ENCODE measurements at regions not wholly inside any gene's neighbourhood (a gene's known extent, or its start where the extent isn't known, plus 50 kb on each side); places are given as distances from the start of the nearest gene placed in this dataset.

DNA sequence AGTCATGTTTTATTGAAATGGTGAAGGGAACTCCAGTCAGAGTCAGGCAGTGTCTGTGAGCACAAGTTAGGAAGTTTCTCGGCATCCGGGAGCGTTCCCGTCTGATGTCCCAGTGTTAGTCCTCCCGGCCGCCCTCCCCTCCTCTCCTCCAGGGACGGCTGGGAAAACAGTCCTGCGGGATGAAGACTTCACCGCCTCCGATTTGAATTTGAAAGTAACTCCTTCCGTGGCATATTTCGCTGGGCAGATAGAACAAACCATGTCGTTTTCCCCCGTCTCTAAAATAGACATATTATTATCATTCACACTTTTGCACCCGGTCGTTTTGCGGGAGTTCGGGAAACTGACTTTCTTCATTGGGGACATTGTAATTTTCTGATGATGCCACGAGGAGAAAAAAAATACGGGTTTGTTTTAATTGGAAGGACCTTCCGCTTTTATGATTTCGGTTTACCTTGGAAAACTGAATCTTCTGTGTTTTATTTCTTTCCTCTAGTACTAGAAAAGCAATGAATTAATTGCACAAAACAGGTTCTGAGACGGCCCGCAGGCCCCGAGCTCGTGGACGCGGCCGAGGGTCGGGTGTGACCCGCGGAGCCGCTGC is 76.6 kb downstream of the ZIC5 start:
- TF ChIP-seq POLR2AphosphoS5 (IDR thresholded peaks at IDR 0.05; ENCODE audit: low read depth, low read length) (no peak), REST (IDR thresholded peaks at IDR 0.05; ENCODE audit: insufficient read depth in 1 of 2, low read depth in 2 of 2, low read length in 2 of 2) (no peak)

Data from PFSK-1 (cell line).